Retina (tissue), 1 donor: ENCODE measurements at regions not wholly inside any gene's neighbourhood (a gene's known extent, or its start where the extent isn't known, plus 50 kb on each side); places are given as distances from the start of the nearest gene placed in this dataset.

ENCODE experiments used
- DNase-seq: peaks from one replicate; pipeline ENCODE4 v3.0.0-alpha.2; 2016

DNA sequence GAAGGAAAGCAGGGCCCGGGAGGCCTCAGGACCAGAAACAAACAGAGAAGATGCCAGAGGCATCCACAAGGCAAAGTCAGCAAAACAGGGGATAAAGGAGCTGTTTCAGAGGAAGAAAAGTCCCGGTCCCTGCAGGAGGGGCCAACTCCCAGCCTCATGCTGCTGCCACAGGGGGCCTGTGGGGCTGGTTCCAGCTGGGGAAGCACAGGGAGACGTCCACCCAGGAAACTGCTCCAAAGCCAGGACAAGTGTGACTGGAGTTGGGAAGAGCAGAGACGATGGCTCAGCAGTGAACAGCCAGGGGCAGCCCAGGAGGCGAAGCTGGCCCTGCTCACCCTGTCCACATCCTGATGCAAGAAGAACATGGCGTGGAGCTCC is 454.4 kb downstream of the BRD1 start:
- no peak for DNase-seq

DNA sequence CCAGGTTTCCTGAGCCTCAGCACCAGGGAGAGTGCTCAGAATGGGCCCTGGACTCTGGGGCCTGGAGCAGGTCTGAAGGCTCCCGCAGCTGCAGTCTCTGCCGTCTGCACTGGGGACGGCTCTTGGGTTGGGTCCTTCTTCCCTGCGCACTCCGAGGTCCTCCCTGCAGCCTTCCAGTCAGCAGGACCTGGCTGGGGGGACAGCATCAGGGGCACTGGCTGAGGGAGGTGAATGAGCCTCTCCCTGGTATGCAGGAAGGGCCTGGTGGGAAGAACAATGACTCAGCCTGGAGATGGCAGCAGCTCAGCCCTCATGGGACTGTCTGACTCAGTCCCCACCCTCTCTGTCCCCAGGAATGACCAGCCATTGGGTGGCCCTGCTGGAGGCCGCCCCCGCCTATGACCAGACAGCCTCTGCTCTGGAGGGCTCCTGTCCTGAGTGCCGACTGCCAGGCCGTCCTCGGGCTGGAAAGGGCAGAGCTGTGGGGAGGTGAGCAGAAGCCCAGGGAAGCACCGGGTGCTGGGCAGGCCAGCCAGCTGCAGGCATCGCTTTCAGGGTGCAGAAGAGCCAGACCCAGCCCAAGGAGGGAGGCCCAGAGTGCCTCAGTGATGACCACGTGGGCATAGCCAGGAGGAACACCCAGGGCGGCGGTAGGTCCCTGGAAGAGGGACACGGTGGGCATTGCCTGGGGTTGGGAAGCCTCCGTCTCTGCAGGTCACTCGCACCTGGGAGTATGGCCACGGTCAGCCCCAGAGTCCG is 455.0 kb downstream of the BRD1 start:
- DNase-seq = no peak

DNA sequence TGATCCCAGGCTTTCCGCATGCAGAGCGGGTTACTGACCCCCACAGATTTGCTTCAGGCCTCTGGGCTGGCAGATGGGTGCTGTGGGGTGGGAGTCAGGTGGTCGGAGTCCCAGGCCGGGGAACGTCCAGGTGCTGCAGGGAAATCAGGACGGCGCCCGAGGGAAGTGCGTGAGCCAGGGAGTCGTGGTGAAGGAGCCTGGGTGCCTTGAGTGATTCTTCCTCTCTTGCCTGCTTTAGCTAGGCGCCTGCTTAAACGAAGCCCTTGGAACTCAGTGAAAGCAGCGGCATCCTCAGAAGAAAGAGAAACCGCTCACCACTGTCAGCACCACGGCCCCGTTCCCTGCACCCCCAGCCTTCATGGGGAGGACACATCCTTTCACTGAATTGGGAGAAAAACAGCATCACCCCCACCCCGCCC is 455.6 kb downstream of the BRD1 start:
- no peak for DNase-seq

DNA sequence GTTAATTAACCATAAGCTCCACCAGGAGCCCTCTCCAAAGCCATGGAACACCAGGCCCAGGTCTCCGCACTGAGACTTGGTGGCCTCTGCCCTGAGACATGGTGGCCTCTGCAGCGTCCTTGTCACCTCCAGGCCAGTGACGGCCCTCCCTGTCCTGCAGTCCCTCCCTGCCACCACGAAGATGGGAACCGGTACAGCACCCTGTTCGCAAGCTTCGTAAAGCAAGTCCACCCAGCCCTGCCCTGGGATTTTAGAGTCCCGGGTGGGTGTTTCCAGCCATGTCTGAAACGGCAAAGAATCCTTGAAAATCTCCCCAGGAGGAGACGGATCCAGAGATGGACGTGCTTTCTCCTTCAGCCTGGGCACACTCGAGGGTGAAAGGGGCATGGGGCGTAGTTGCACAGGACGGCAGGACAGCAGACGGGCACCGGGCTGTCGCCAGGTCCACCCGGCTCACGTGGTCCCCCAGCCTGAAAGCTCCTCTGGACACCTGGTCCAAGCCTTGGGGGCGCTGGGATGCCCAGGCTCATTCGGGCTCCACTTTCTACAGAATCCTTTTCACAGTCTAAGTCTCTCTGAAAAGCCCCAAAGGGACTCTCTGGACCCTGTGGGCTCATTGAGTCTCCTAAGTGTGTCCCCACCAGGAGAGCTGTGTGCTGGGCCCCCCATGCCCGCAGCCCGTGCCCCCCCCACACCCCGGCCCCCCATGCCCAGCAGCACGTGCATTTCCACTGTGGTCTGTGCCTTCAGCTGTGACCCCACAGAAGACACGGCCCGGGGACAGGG is 456.2 kb downstream of the BRD1 start:
- DNase-seq = no peak

GRCh38 chr22:49370627-49371301 is 456.9 kb downstream of the BRD1 start:
- peak; percentile 61 for DNase-seq

GRCh38 chr22:49369726-49370626 is 457.7 kb downstream of the BRD1 start:
- no peak for DNase-seq

- no peak for DNase-seq
These were observed 458.5 kb downstream of the BRD1 start for GRCh38 chr22:49368976-49369725.

- no peak for DNase-seq
These were observed 459.3 kb downstream of the BRD1 start for GRCh38 chr22:49368221-49368975.

- DNase-seq = no peak
These were observed 460.5 kb downstream of the BRD1 start for GRCh38 chr22:49367041-49367697.

DNA sequence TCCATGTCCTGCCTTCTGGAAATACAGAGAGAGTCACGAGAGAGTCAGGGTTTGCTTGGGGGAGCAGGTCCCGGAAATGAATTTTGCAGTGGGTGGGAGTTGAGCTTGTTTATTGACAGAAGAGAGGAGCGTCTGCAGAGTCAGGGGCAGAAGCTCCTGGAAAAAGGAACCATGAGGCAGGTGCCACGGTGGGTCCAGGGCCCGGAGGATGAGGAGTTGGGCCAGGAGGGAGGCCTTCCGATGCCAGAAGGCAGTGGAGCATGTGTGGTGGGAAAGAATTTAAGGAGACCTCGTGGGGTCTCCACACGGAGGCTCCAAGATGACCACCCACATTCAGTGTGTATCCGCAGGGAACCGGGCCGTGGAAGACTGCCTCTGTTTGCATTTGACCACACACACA is 461.2 kb downstream of the BRD1 start:
- DNase-seq = no peak

GRCh38 chr22:49365910-49366309 is 461.8 kb downstream of the BRD1 start:
- no peak for DNase-seq

DNA sequence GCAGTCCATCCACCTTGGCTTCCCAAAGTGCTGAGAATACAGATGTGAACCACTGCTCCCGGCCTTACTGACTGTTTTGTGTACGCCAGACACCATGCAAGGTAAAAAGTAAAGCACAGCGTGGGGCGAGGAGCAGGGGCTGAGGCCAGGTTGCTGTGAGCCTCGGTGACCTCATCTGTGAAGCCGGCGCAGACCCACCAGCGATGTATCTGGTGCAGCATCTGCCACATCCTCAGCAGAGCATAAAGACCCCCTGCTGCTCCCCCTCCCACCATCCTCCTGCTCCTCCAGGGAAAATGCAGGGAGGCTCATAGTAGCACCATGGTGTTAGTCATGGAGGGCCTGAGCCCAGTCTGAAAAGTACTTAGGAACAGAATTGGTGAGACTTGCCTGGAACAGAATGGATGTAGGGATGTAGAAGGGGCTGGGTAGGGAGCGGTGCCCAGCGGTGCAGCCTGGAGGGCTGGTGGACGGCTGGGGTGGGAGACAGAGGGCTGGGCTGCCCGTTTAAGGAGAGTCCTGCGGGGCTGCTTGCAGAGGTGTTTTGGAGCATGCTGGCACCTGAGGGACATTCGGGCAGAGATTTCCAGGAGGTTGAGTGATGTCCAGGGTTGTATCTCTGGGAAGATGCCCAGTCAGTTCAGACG is 462.4 kb downstream of the BRD1 start:
- no peak for DNase-seq

- no peak for DNase-seq
These were observed 463.3 kb downstream of the BRD1 start for GRCh38 chr22:49364398-49364797.

DNA sequence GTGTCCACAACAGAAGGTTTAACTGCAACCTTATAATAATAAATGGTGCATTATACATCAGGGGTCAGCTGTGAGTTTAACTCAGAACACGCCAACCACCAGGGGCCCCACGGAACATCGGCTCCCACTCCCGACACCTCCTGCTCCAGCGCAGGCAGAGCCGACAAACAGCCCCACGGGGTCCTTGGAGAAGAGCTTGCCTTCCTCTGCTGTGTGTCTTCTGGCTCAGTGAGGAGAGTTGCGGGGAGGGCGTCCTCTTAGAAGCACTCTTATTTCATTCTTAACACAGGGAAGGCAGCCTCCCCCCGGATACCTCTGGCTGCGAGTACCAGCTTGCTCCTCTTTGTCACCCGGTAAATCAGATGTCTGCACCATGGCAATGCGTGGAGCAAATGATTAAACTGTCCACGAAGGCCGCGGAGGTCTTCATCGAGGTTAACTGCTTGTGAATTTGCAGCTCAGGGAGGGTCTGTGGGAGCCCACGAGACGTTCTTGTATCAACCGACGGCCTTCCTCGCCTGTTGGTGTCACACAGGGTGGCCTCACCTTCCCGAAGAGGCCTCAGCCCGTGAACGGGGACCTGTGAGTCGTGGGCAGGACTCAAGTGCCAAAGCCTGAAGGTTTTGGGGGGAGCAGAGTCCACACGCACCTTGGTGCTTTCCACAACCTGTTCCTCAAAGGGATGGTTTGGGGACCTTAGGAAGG is 464.0 kb downstream of the BRD1 start:
- no peak for DNase-seq

GRCh38 chr22:49362211-49362839 is 465.3 kb downstream of the BRD1 start:
- DNase-seq = no peak

DNA sequence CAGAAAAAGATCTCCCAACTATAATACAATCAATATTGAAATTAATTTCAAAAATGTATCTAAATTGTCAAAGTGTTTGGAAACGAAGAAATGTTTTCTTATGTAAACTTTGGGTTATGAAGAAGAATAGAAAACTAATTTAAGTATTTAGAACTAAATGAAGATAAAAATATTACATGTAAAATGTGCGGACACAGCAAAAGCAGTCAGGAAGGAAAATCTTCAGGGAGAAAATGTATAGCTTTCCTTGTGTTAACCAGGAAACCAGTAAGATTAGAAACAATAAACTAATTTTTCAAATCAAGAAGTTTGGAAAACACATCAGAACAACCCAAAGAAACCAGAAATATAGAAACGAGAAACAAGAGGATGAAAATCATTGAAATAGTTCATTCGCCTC is 466.5 kb downstream of the BRD1 start:
- DNase-seq = no peak

DNA sequence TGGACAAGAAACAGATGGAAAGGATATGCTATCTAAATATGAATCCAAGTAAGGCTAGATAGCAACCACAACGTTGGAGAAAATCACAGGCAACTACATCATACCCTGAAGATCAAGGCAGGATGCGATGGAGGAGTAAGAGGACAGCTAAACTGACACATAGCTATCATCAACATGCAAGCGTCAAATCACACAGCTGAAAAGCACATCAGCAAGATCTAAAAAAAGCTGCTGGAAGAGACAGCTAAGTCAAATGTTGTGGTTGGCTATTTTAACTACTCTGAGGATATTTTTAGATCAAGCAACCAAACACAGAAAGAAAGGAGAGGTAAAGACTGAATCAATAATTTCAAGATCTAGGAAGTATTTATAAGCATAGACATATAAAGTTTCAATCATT is 466.9 kb downstream of the BRD1 start:
- DNase-seq = no peak

GRCh38 chr22:49359076-49359475 is 468.6 kb downstream of the BRD1 start:
- DNase-seq = no peak
